K562 (cell line): ENCODE measurements at regions not wholly inside any gene's neighbourhood (a gene's known extent, or its start where the extent isn't known, plus 50 kb on each side); places are given as distances from the start of the nearest gene placed in this dataset.
A peak's percentile ranks its signal among the peaks of the same experiment; 100 is the strongest.

ENCODE experiments used
- ATAC-seq: fragments of 200-7000 bp; cut with Tn5 transposase; 3 replicates; pipeline ENCODE4 v1.9.1; 2020; ENCODE audit warnings: moderate library complexity
- BruUV-seq: library from RNA; stranded (reverse); fragments of 400-500 nt; replicated peaks from 2 replicates; lab custom pipeline; 2021; lab: Mats Ljungman, UMichigan
- CTCF ChIA-PET: fragments of 300-600 bp; formaldehyde crosslinking; extraction: SDS; loops from one replicate; lab custom pipeline; 2021; ENCODE audit warnings: low intra/inter-chr PET ratio; lab: Yijun Ruan, JAX
- POLR2A ChIA-PET: fragments of 300-600, 350-650 bp; sonication (Branson Sonifier 250); formaldehyde crosslinking; extraction: SDS; loops from one replicate; lab custom pipeline; 2021; ENCODE audit warnings: antibody characterized with exemption, inconsistent platforms; lab: Yijun Ruan, JAX
- DNase-seq, 4 experiments: peaks; one replicate each; pipeline versions ENCODE4 v3.0.0 to v3.0.0-alpha.2; 2011 to 2018; ENCODE audit warnings: low spot score in 3 of 4, mixed read lengths in 3 of 4; ENCODE audit errors: extremely low read depth in 1 of 4
- FAIRE-seq: peaks from 2 replicates; lab custom pipeline; 2011; peaks lifted over from hg19 to GRCh38; lab: Jason Lieb, UNC
- H2AFZ ChIP-seq: 2 replicates; pipeline ENCODE4 v1.6.0; 2011; ENCODE audit warnings: low read depth, low read length, control low read depth, inconsistent platforms
- H3K27ac ChIP-seq: fragments of 200-600 bp; 3 replicates; pipeline ENCODE4 v1.8.0; 2011; ENCODE audit warnings: low read depth, mild to moderate bottlenecking, control low read depth, inconsistent platforms, low read length, moderate library complexity, mixed read lengths; ENCODE audit errors: extremely low read depth
- H3K27me3 ChIP-seq, 2 experiments: fragments of 300-600 bp in 1 of 2; 2 replicates in 1 of 2; 3 replicates in 1 of 2; pipeline versions ENCODE4 v1.6.0 to v1.8.0; 2011; ENCODE audit warnings: inconsistent platforms in 2 of 2, low read length in 2 of 2, mild to moderate bottlenecking in 1 of 2, mixed read lengths in 1 of 2, moderate library complexity in 1 of 2; ENCODE audit not compliant: control insufficient read depth in 2 of 2, insufficient read depth in 2 of 2
- H3K36me3 ChIP-seq: fragments of 300-600 bp; 3 replicates; pipeline ENCODE4 v1.8.0; 2011; ENCODE audit warnings: mild to moderate bottlenecking, low read length, inconsistent platforms; ENCODE audit not compliant: control insufficient read depth, insufficient read depth
- H3K4me1 ChIP-seq, 2 experiments: fragments of 200-600 bp in 1 of 2; replicated peaks in 1 of 2; 2 replicates in 1 of 2; 3 replicates in 1 of 2; pipeline versions ENCODE4 v1.5.1 to v1.8.0; 2011; ENCODE audit warnings: inconsistent platforms in 2 of 2, low read length in 2 of 2, mild to moderate bottlenecking in 1 of 2, mixed read lengths in 1 of 2, moderate library complexity in 1 of 2; ENCODE audit not compliant: control insufficient read depth in 2 of 2, insufficient read depth in 2 of 2
- H3K4me2 ChIP-seq: 2 replicates; pipeline ENCODE4 v1.6.1; 2011; ENCODE audit warnings: low read length, control low read depth, inconsistent platforms, mixed read lengths; ENCODE audit not compliant: insufficient read depth
- H3K4me3 ChIP-seq: fragments of 200-600 bp; sonication (generic), shearing (Covaris generic); 2 replicates; pipeline ENCODE4 v1.5.1; 2016; ENCODE audit warnings: control low read depth, inconsistent platforms
- H3K79me2 ChIP-seq: fragments of 200-600 bp; 3 replicates; pipeline ENCODE4 v1.8.0; 2011; ENCODE audit warnings: low read length, inconsistent platforms; ENCODE audit not compliant: control insufficient read depth, insufficient read depth
- H3K9ac ChIP-seq, 2 experiments: 2 replicates each; pipeline versions ENCODE4 v1.6.0 to v1.6.1; 2011; ENCODE audit warnings: low read depth in 2 of 2, low read length in 2 of 2, control low read depth in 1 of 2, inconsistent platforms in 1 of 2, mild to moderate bottlenecking in 1 of 2, mixed read lengths in 1 of 2; ENCODE audit not compliant: insufficient read depth in 1 of 2
- H3K9me1 ChIP-seq: one replicate; pipeline ENCODE4 v1.6.0; 2011; ENCODE audit warnings: inconsistent platforms, mild to moderate bottlenecking, low read length, moderate library complexity; ENCODE audit not compliant: control insufficient read depth, insufficient read depth
- H3K9me3 ChIP-seq: replicated peaks from 2 replicates; pipeline ENCODE4 v1.5.1; 2011; ENCODE audit warnings: low read depth, low read length, inconsistent platforms; ENCODE audit not compliant: control insufficient read depth, insufficient read depth
- H4K20me1 ChIP-seq: replicated peaks from 2 replicates; pipeline ENCODE4 v1.6.1; 2011; ENCODE audit warnings: low read length, inconsistent platforms, mixed read lengths; ENCODE audit not compliant: control insufficient read depth, insufficient read depth
- CREBBP ChIP-seq: IDR thresholded peaks from one replicate; pipeline ENCODE4 v1.6.1; 2012; ENCODE audit warnings: low read depth, mild to moderate bottlenecking, control low read depth, inconsistent platforms, low read length
- ELK1 ChIP-seq: sonication (generic); formaldehyde crosslinking; IDR thresholded peaks from 2 replicates; pipeline ENCODE4 v1.8.1; 2022; ENCODE audit warnings: missing genetic modification reagents
- ETV1 ChIP-seq: fragments of 450-650 bp; conservative IDR thresholded peaks from 2 replicates; pipeline ENCODE4 v1.6.1; 2016; ENCODE audit warnings: missing genetic modification characterization, control low read depth, low read depth, missing compliant biosample characterization
- FOXA3 ChIP-seq, 2 experiments: fragments of 450-650 bp in 1 of 2; sonication (generic) in 1 of 2; formaldehyde crosslinking; IDR thresholded peaks in 1 of 2; conservative IDR thresholded peaks in 1 of 2; 2 replicates each; pipeline versions ENCODE4 v1.4.0 to v1.8.0; 2020 to 2022; ENCODE audit warnings: mild to moderate bottlenecking in 2 of 2, missing genetic modification reagents in 1 of 2
- JUN ChIP-seq, 2 experiments: sonication (generic) in 1 of 2; formaldehyde crosslinking in 1 of 2; IDR thresholded peaks; 2 replicates each; pipeline versions ENCODE4 v1.6.1 to v1.8.0; 2012 to 2022; ENCODE audit warnings: borderline replicate concordance in 2 of 2, mild to moderate bottlenecking in 2 of 2, improper control_type of control experiment in 1 of 2, low read depth in 1 of 2, low read length in 1 of 2, missing genetic modification reagents in 1 of 2
- KDM4B ChIP-seq, 2 experiments: fragments of 450-650 bp in 1 of 2; sonication (generic) in 1 of 2; IDR thresholded peaks; 2 replicates each; pipeline ENCODE4 v1.6.1; 2016 to 2017; ENCODE audit warnings: borderline replicate concordance in 2 of 2, antibody characterized with exemption in 1 of 2, low read depth in 1 of 2, mild to moderate bottlenecking in 1 of 2
- NKRF ChIP-seq: fragments of 450-650 bp; IDR thresholded peaks from 2 replicates; pipeline ENCODE4 v1.6.1; 2016; ENCODE audit warnings: borderline replicate concordance
- NR2F6 ChIP-seq: fragments of 450-650 bp; formaldehyde crosslinking; IDR thresholded peaks from 2 replicates; pipeline ENCODE4 v1.4.0; 2020; ENCODE audit warnings: mild to moderate bottlenecking
- NR4A1 ChIP-seq, 2 experiments: fragments of 250-450 bp in 1 of 2; fragments of 450-650 bp in 1 of 2; sonication (Bioruptor Pico) in 1 of 2; IDR thresholded peaks; 2 replicates each; pipeline versions ENCODE4 v1.4.0 to v1.6.1; 2016 to 2020; ENCODE audit warnings: mild to moderate bottlenecking in 2 of 2, missing compliant biosample characterization in 1 of 2, missing genetic modification characterization in 1 of 2, moderate library complexity in 1 of 2
- OTX1 ChIP-seq: fragments of 450-650 bp; formaldehyde crosslinking; IDR thresholded peaks from 2 replicates; pipeline ENCODE4 v1.4.0; 2022; ENCODE audit warnings: mild to moderate bottlenecking
- PHF21A ChIP-seq: fragments of 450-650 bp; IDR thresholded peaks from 2 replicates; pipeline ENCODE4 v1.6.1; 2017; ENCODE audit warnings: low read depth, borderline replicate concordance
- SMARCA4 ChIP-seq: fragments of 450-650 bp; IDR thresholded peaks from 2 replicates; pipeline ENCODE4 v1.6.1; 2016
- SMARCE1 ChIP-seq: fragments of 450-650 bp; IDR thresholded peaks from 2 replicates; pipeline ENCODE4 v1.7.1; 2016; ENCODE audit warnings: mild to moderate bottlenecking
- SNAPC5 ChIP-seq: fragments of 250-450 bp; sonication (Bioruptor Pico); IDR thresholded peaks from 2 replicates; pipeline ENCODE4 v1.8.0; 2021; ENCODE audit warnings: moderate library complexity, mild to moderate bottlenecking, inconsistent platforms
- ZBTB26 ChIP-seq: fragments of 450-650 bp; formaldehyde crosslinking; IDR thresholded peaks from 2 replicates; pipeline ENCODE4 v1.4.0; 2022; ENCODE audit warnings: missing genetic modification characterization
- ZNF217 ChIP-seq: sonication (generic); formaldehyde crosslinking; IDR thresholded peaks from 2 replicates; pipeline ENCODE4 v1.8.0; 2022; ENCODE audit warnings: mild to moderate bottlenecking, missing genetic modification reagents
- ZNF589 ChIP-seq: fragments of 200-800 bp; sonication (Bioruptor generic); IDR thresholded peaks from 2 replicates; pipeline ENCODE4 v1.6.1; 2016; ENCODE audit warnings: low read depth, missing genetic modification characterization, missing compliant biosample characterization
- ZNF764 ChIP-seq: fragments of 250-450 bp; sonication (Bioruptor Pico); IDR thresholded peaks from 2 replicates; pipeline ENCODE4 v1.4.0; 2020; ENCODE audit warnings: low read depth, mild to moderate bottlenecking, moderate library complexity
- WGBS: fragments of 100-300 bp; shearing (Covaris generic); methylation state at CpG from one replicate; pipeline ENCODE4 v1.1.6; 2016; ENCODE audit warnings: low coverage, mixed read lengths; ENCODE audit not compliant: insufficient coverage; ENCODE audit errors: missing lambda C conversion rate; 5-methylcytosine and 5-hydroxymethylcytosine counted together
- in situ Hi-C: fragments of 300-500 bp; cut with MboI; formaldehyde crosslinking; loops from 4 replicates; pipeline ENCODE4 v1.15.0; 2018; ENCODE audit warnings: inconsistent platforms, mixed read lengths
- intact Hi-C: fragments of 100-400 bp; cut with micrococcal nuclease; formaldehyde crosslinking; loops from 2 replicates; pipeline ENCODE4 v1.14.2; 2022

GRCh38 chr15:58369261-58369701, 62.5 kb upstream of the LIPC start:
- Histone ChIP-seq H2AFZ (peak overlapping the region; percentile 44; the same call in 1 of the 2 replicates), H3K36me3 (no peaks in the 10 kb centered on the region), H3K27me3 (no peaks in the 10 kb centered on the region), H3K9me1 (no peaks in the 10 kb centered on the region), H3K9me3 (no peaks in the 10 kb centered on the region), H3K4me3 (no peak overlapping the region), H4K20me1 (no peaks in the 10 kb centered on the region), H3K79me2 (no peaks in the 10 kb centered on the region), H3K4me2 (peak overlapping the region; percentile 18; the same call in 1 of the 2 replicates), H3K27ac (no peak overlapping the region), H3K9ac (no peak overlapping the region), H3K4me1 (no peaks in the 10 kb centered on the region; a peak in 1 of 5 replicates)
- intact Hi-C loops (no loop called here), in situ Hi-C loops (no loop called here)
- CTCF ChIA-PET: no interaction called here
- ATAC-seq (no peak; the same call in 1 of the 3 replicates), DNase-seq (no peak), FAIRE-seq (no peak)
- BruUV-seq: no TSS peak
- WGBS: 37% methylated on average over 5 of the region's 5 CpGs
- POLR2A ChIA-PET: interaction anchor here (0.7 to 1.0 kb wide), 2 partner anchors 29 to 37 kb away, joined by 3 read pairs; no protein-coding TSS in a partner anchor
- TF ChIP-seq ZNF764: no peak
- TF ChIP-seq KDM4B (IDR thresholded peaks at IDR 0.05; ENCODE audit: borderline replicate concordance in 2 of 2, low read depth in 1 of 2): no peak
- TF ChIP-seq ZNF589 (CRISPR knock-in tag): no peak
- no peak for TF ChIP-seq JUN (IDR thresholded peaks at IDR 0.05; ENCODE audit: borderline replicate concordance, low read depth, low read length)
- TF ChIP-seq JUN (CRISPR knock-in tag; IDR thresholded peaks at IDR 0.05; ENCODE audit: borderline replicate concordance): no peak
- TF ChIP-seq ZNF217 (CRISPR knock-in tag): no peak
- peak in 1 of 2 experiments; percentile 29; a peak in 1 of 4 replicates for TF ChIP-seq FOXA3 (CRISPR knock-in tag; conservative IDR thresholded peaks at IDR 0.05 in 1 of 2, IDR thresholded peaks at IDR 0.05 in 1 of 2)
- no peak for TF ChIP-seq NR2F6 (CRISPR knock-in tag)
- TF ChIP-seq ZBTB26 (CRISPR knock-in tag): 0 out of 2 replicates have a peak, but pooled peaks have one; percentile 35
- 0 out of 2 replicates have a peak, but pooled peaks have one; percentile 17 for TF ChIP-seq ETV1 (tag)
- TF ChIP-seq SNAPC5: no peak
- peak; percentile 25; the same call in 1 of the 2 replicates for TF ChIP-seq SMARCE1
- TF ChIP-seq NKRF: no peak
- no peak for TF ChIP-seq NR4A1 (CRISPR knock-in tag; IDR thresholded peaks at IDR 0.05)
- TF ChIP-seq NR4A1 (tag; IDR thresholded peaks at IDR 0.05): no peak
- no peak for TF ChIP-seq CREBBP
- no peak for TF ChIP-seq PHF21A
- no peak for TF ChIP-seq ELK1
- no peak for TF ChIP-seq SMARCA4
- peak; percentile 27; the same call in 1 of the 2 replicates for TF ChIP-seq OTX1 (CRISPR knock-in tag)
